Stomach smooth muscle (tissue), 2 donors: ENCODE measurements at regions not wholly inside any gene's neighbourhood (a gene's known extent, or its start where the extent isn't known, plus 50 kb on each side); places are given as distances from the start of the nearest gene placed in this dataset.

Source experiments
- H3K27ac ChIP-seq: one replicate; pipeline ENCODE4 v1.7.0; 2013; ENCODE audit warnings: mild to moderate bottlenecking, low read length, inconsistent platforms
- H3K27me3 ChIP-seq, 2 donors: one replicate each; pipeline ENCODE4 v1.7.0; 2013; ENCODE audit warnings: low read length in 2 of 2; ENCODE audit not compliant: insufficient read depth in 2 of 2, control insufficient read depth in 1 of 2
- H3K36me3 ChIP-seq, 2 donors: one replicate each; pipeline ENCODE4 v1.7.0; 2013; ENCODE audit warnings: low read length in 2 of 2; ENCODE audit not compliant: control insufficient read depth in 2 of 2, insufficient read depth in 2 of 2
- H3K4me1 ChIP-seq: one replicate; pipeline ENCODE4 v1.7.0; 2013; ENCODE audit warnings: low read length; ENCODE audit not compliant: control insufficient read depth, insufficient read depth
- H3K4me3 ChIP-seq, 2 donors: one replicate each; pipeline ENCODE4 v1.7.0; 2013; ENCODE audit warnings: low read length in 2 of 2
- H3K9ac ChIP-seq, 2 donors: one replicate each; pipeline ENCODE4 v1.7.0; 2013; ENCODE audit warnings: low read length in 2 of 2, mild to moderate bottlenecking in 1 of 2
- H3K9me3 ChIP-seq, 2 donors: one replicate each; pipeline ENCODE4 v1.7.0; 2013; ENCODE audit warnings: low read length in 2 of 2; ENCODE audit not compliant: control insufficient read depth in 2 of 2
- donor health status: healthy.
- donor health status: Pancreatic carcinoma.

- H3K9me3 ChIP-seq: no peaks in the 10 kb centered on the region
- H3K4me3 ChIP-seq: no peak overlapping the region
- no peaks in the 10 kb centered on the region for H3K27me3 ChIP-seq
- H3K27ac ChIP-seq: no peak overlapping the region
- H3K4me1 ChIP-seq: no peaks in the 10 kb centered on the region
- no peak overlapping the region for H3K9ac ChIP-seq
- H3K36me3 ChIP-seq: no peaks in the 10 kb centered on the region
These were observed 1056.3 kb upstream of the CNTN5 start for GRCh38 chr11:97964332-97965004.

- no peaks in the 10 kb centered on the region for H3K27me3 ChIP-seq
- no peak overlapping the region for H3K27ac ChIP-seq
These were observed 1054.7 kb upstream of the CNTN5 start for GRCh38 chr11:97965849-97966646.

GRCh38 chr11:97966901-97967300 is 1053.8 kb upstream of the CNTN5 start:
- no peaks in the 10 kb centered on the region for H3K27me3 ChIP-seq
- no peak overlapping the region for H3K27ac ChIP-seq
- no peak overlapping the region for H3K4me3 ChIP-seq
- no peak overlapping the region for H3K9ac ChIP-seq
- no peaks in the 10 kb centered on the region for H3K4me1 ChIP-seq
- H3K36me3 ChIP-seq: no peaks in the 10 kb centered on the region
- no peaks in the 10 kb centered on the region for H3K9me3 ChIP-seq

More at GRCh38 chr11:97965849-97966646, 1054.7 kb upstream of the CNTN5 start:
- Histone ChIP-seq H3K4me3 (no peak overlapping the region), H3K9me3 (no peaks in the 10 kb centered on the region), H3K9ac (no peak overlapping the region), H3K4me1 (no peaks in the 10 kb centered on the region), H3K36me3 (no peaks in the 10 kb centered on the region)

- Histone ChIP-seq H3K27ac (no peak overlapping the region), H3K4me1 (no peaks in the 10 kb centered on the region), H3K9me3 (no peaks in the 10 kb centered on the region), H3K36me3 (no peaks in the 10 kb centered on the region), H3K27me3 (no peaks in the 10 kb centered on the region), H3K4me3 (no peak overlapping the region), H3K9ac (no peak overlapping the region)
These were observed 1052.7 kb upstream of the CNTN5 start for GRCh38 chr11:97968071-97968470.

GRCh38 chr11:97972731-97973130 is 1048.0 kb upstream of the CNTN5 start:
- H3K4me1 ChIP-seq: no peaks in the 10 kb centered on the region
- no peak overlapping the region for H3K4me3 ChIP-seq

GRCh38 chr11:97973352-97973857 is 1047.3 kb upstream of the CNTN5 start:
- Histone ChIP-seq H3K4me1 (no peaks in the 10 kb centered on the region), H3K9me3 (no peaks in the 10 kb centered on the region), H3K9ac (no peak overlapping the region), H3K4me3 (no peak overlapping the region), H3K36me3 (no peaks in the 10 kb centered on the region), H3K27ac (no peak overlapping the region), H3K27me3 (no peaks in the 10 kb centered on the region)

More at GRCh38 chr11:97972731-97973130, 1048.0 kb upstream of the CNTN5 start:
- no peaks in the 10 kb centered on the region for H3K36me3 ChIP-seq
- H3K27me3 ChIP-seq: no peaks in the 10 kb centered on the region
- H3K27ac ChIP-seq: no peak overlapping the region
- H3K9me3 ChIP-seq: no peaks in the 10 kb centered on the region
- no peak overlapping the region for H3K9ac ChIP-seq

- no peaks in the 10 kb centered on the region for H3K27me3 ChIP-seq
- H3K9me3 ChIP-seq: no peaks in the 10 kb centered on the region
- no peak overlapping the region for H3K4me3 ChIP-seq
- no peak overlapping the region for H3K27ac ChIP-seq
- H3K36me3 ChIP-seq: no peaks in the 10 kb centered on the region
- H3K9ac ChIP-seq: no peak overlapping the region
- H3K4me1 ChIP-seq: no peaks in the 10 kb centered on the region
These were observed 1045.8 kb upstream of the CNTN5 start for GRCh38 chr11:97974798-97975498.

GRCh38 chr11:97977726-97978125 is 1043.0 kb upstream of the CNTN5 start:
- Histone ChIP-seq H3K9me3 (no peaks in the 10 kb centered on the region), H3K27me3 (no peaks in the 10 kb centered on the region), H3K4me1 (no peaks in the 10 kb centered on the region), H3K27ac (no peak overlapping the region), H3K36me3 (no peaks in the 10 kb centered on the region), H3K9ac (no peak overlapping the region), H3K4me3 (no peak overlapping the region)

- Histone ChIP-seq H3K36me3 (no peaks in the 10 kb centered on the region), H3K27me3 (no peaks in the 10 kb centered on the region), H3K4me3 (no peak overlapping the region), H3K4me1 (no peaks in the 10 kb centered on the region), H3K9ac (no peak overlapping the region), H3K9me3 (no peaks in the 10 kb centered on the region), H3K27ac (no peak overlapping the region)
These were observed 1041.0 kb upstream of the CNTN5 start for GRCh38 chr11:97979741-97980140.

- Histone ChIP-seq H3K4me1 (no peaks in the 10 kb centered on the region), H3K4me3 (no peak overlapping the region), H3K9me3 (no peaks in the 10 kb centered on the region), H3K9ac (no peak overlapping the region), H3K27me3 (no peaks in the 10 kb centered on the region), H3K36me3 (no peaks in the 10 kb centered on the region), H3K27ac (no peak overlapping the region)
These were observed 1038.2 kb upstream of the CNTN5 start for GRCh38 chr11:97982512-97982911.
